ENCODE measurements at regions not wholly inside any gene's neighbourhood (a gene's known extent, or its start where the extent isn't known, plus 50 kb on each side); places are given as distances from the start of the nearest gene placed in this dataset.
"Not testable (repeated sequence)": the region's sequence is repeated elsewhere in the genome, so short reads cannot be mapped to it uniquely, and the experiment has no call there.

DNA sequence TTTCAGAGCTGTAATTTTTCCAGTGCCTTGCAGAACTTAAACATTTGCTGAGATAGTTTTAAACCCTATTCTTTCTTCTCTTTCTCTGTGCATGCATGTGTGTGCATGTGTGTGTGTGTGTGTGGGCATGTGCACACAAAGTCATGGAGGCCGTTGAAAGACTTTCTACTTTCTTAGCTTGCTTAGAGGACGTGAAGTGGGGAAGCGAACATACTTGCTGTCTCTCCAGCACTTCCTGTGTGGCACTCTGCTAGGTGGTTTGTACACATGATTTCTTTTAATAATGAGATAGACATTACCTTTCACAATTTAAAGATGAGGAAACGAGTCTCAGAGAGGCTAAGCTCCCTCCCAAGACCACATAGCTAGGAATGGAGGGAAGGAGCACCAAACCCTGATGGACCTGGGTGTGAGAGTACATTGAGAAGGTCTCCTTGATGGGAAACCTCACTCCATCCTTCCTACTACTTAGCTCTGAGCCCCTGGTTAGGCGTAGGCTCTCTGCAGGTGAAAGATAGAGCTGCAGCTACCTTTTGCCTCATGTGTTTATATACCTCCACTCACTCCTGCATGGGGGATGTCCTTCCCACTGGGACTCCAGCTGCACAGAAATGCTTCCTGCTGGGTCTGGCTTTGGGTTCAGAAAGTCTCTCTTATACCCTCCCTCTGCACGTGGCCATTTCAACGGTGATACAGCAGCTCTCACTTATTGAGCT is 101.9 kb upstream of the USP24 start:
- no peak for DNase-seq (ENCODE audit: low read depth, low spot score)

DNA sequence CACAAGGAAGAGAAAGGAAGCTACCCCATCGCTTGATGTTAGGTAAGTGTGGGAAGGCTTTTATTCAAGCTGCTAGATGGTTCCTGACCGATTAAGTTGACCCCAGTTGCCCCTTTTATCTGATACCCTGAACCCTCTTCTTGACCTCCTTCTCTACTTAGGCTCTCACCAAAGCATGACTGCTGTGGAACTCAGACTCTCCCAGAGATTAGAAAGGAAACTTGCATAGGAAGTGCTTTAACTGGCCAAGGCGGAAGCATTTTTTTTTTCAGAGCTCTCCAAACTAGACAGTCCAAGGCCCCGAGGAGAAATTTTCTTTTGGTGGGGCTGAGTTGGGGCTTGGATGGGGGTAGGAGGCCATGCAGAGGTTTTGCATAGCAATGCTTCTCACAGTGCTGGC is 101.3 kb upstream of the USP24 start:
- DNase-seq (ENCODE audit: low read depth, low spot score), result no peak

DNA sequence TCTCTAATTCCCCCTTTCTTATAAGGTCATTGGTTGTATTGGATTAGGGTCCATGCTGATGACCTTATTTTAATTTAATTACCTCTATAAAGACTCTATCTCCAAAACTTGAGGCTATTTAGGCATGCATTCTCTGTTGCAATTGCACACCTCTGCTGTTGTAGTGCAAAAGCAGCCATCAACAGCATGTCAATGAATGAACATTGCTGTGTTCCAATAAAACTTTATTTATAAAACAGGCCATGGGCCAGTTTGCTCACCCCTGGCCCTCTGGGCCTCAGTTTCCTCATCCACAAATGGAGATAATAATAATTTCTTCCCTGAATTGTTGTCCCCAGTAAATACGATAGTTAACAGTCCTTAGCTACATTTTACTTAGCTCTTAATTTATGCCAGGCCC is 100.4 kb upstream of the USP24 start:
- no peak for DNase-seq (ENCODE audit: low read depth, low spot score)

DNA sequence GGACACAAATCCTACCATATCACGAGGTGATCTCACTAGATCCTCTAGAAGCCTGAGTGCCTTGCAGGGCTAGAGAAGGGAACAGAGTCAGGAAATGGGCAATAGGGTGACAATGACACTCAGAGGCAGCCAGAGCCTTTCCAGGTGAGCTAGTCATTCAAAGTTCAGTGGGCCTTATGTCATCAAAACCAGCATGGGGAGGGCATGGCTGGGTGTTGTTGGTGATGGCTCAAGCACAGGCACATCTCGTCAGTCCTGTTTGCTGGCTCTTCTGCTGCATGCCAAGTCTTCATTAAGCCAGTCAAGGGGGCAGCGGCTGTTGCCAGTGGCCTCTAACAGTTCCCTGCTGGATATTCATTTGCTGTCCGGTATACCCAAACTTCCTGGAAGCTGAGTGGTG is 99.6 kb upstream of the USP24 start:
- no peak for DNase-seq (ENCODE audit: low read depth, low spot score)

DNA sequence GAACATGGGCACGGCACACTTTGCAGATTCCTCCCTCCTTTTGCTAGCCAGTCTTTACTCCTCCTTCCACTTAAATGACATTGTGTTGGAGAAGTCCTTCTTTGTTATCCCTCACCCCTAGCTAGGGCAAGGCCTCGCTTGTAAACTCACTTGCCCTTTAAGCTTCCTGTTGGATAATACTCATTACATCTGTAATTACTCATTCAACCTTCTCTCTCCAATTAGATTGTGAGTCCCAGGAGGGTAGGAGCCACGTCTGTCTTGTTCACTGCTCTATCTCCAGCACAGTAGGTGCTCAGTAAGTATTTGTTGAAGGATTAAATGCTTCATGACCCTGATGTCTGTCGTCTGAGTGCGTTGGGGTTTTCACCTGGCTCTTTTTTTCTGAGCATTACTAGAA is 98.7 kb upstream of the USP24 start:
- no peak for DNase-seq (ENCODE audit: low read depth, low spot score)

DNA sequence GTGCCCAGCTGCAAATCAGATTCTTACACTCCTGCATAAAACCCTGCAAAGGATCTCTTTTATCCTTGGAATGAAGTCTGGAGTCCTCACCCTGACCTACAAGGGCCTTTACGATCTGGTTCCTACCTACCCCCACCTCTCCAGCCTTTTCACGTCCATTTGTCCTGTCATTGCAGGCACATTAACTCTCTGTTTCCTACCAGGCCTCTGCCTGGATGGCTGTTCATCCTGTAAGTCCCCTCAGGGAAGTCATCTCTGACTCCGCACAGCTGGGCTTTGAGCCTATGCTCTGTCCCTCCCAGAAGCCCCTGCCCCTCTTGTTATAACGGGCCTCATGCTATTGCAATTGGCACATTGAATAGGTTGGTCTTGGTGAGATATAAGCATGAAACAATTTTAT is 96.8 kb upstream of the USP24 start:
- DNase-seq (ENCODE audit: low read depth, low spot score), result no peak

DNA sequence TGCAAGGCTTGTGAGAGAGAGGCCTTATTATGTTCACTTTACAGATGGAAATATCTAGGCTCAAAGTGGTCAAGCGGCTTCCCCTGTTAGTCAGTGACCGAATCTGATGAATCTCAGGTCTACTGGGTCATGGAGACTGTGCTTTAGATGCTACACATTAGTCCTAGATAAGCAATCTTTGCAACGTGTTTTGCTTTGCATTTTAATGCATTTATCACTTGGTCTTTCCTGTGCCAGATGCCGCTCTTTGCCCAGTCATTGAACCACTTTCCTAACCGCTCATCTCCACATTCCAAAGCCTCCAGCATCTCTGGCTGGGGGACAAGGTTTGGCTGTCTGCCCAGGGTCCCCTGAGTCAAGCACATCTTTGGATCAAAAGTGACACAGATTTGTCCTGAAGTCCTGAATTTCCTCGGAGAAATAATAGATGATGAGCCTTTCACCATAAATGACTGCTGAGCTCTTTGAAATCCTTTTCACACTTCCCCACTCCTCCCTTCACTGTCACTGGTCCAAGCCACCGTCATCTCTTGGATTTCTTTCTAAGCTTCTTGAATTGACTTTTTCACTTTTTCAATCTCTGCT is 96.0 kb upstream of the USP24 start:
- no peak for DNase-seq (ENCODE audit: low read depth, low spot score)

DNA sequence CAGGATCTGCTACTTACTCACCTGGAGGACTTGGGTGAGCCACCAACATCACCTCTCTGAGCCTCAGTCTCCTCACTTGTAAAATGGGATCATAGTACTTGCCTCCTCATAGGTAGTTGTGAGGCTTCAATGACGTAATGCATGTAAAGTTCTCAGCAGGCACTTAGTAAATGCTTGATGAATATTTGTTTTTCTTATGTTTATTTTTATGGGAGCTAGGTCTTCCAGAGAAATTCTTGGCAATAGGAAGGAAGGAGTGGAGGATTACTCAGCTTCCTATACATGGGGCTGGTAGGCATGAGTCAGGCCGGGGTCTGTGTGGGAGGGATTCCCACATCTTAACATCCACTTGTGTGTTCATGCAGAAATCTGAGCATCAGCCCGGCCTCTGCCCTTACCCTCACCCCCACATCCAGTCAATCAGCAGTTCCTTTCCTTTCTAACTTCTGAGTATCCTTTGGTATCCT is 95.4 kb upstream of the USP24 start:
- DNase-seq (ENCODE audit: low read depth, low spot score), result peak; percentile 98

DNA sequence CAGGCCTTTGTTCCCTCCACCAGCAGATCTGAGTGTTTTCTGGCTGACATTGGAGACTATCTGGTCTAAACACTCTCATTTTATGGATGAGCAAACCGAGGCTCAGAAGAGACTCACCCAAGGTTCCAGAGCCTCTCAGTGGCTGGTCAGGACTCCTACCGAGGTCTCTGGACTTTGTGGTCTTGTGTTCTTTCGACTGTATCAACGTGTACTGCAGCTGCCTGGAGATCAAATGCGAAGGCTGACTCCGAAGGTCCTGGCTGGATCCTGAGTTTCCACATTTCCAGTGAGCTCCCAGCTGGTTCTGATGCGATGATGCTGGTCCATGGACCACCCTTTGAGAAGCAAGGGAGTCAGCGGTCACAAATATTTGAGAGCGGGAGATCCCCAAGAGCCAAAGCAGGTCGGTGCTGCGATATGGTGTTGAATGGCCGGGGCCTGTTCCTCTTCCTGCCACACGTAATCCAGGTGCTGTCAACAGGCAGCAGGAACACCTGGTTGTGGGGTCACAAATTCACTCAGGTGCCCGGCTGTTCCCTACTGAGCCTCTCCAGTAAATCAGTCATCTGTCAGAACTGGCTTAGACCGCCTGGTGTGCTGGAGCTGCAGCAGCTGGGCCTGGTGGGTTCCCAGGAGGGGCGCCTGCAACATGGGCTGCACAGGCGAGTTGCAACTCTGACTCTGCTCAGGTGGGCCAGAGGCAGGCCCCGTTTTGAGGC is 94.8 kb upstream of the USP24 start:
- DNase-seq (ENCODE audit: low read depth, low spot score), result no peak

DNA sequence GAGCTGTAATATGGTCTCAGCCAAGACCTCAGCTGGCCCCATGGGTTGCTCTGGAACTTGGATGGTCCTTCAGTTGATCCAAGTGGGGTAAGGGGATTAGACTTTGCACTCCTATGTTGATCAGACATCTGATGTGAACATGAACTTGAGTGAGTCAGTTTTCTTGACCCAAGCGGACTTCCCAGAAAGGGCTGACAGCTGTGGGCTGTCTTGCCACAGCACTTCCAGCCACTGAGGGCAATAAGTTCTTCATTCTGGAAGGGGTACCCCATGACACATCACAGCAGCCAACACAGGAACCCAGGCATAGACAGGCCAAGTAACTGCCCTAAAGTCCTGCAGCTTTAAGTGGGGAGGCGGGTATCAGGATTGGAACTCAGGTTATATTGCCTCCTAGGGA is 93.9 kb upstream of the USP24 start:
- DNase-seq (ENCODE audit: low read depth, low spot score), result no peak

DNA sequence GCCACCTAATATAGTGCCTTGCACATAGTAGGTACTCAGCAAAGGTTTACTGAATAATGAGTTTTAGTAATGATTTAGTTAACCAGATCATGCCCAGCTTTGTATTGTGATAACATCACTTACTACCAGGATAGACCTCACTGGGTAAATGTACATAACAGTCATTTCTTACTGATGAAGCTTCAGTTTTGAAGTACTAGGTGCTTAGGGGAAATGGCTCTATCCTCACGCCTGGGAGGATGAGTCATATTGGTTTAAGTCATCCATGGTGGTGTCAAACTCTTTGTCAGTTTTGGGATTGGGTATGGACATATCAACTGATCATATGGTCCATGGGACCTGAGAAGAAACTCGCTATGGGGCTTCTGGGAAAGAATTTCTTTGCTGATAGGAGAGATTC is 90.6 kb upstream of the USP24 start:
- DNase-seq (ENCODE audit: low read depth, low spot score), result no peak

DNA sequence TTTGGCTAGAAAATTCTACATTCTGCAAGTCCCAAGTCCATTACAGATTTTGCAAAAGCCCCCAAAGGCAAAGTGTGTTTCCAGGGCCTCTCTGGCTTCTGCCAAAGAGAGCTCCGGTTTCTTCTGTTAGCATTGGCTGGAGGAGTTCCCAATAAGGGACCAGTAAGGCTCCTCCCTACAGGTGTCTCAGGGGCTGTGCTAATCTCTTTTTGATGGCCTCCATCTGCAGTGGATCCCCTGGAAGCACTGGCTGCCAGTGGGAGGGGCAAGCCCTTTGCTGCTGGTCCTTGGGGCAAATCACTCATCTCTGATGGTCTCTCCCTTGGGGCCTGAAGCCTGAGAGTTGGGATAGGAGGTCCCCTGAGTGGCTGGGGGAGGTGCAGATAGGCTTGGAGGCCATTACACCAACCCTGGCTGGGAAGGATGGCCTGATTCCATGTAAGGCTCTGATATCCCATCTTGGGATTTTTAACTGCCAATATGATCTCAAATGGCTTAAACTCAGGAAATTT is 89.1 kb upstream of the USP24 start:
- no peak for DNase-seq (ENCODE audit: low read depth, low spot score)

DNA sequence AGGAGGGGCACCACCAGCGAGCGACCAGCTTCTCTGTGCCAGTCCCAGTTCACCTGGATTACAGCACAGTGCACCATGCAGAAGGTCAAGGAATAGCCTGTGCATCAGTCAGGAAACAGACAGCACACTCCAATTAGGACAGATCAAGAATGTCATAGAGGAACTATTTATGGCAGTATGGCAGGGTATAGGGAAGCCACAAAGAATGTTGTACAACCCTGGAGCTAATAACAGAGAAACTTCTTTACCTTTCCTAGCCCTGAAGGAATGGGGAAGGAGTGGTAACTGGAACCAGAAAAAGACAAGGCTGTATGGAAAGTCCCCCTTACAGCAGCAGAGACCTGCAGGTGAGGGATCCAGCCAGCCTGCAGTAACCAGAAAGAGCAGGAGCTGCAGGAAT is 87.8 kb upstream of the USP24 start:
- no peak for DNase-seq (ENCODE audit: low read depth, low spot score)

DNA sequence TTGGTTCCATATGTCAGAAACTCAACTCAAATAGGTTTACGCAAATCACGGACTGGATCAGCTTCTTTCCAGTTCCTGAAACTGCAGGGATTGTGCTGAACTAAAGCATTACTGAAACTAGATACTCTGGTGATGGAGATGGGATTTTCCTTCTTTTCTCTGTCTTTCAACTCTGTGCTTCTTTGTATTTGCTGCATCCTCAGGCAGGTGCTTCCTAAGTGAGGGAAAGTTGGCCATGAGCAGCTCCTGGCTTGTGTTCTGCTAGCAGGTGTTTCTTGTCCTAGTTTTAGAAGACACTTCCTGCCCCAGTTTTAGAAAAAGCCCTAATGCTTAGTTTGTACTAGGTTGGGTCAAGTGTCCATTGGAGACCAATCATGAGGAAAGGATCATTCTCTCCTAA is 86.7 kb upstream of the USP24 start:
- no peak for DNase-seq (ENCODE audit: low read depth, low spot score)

DNA sequence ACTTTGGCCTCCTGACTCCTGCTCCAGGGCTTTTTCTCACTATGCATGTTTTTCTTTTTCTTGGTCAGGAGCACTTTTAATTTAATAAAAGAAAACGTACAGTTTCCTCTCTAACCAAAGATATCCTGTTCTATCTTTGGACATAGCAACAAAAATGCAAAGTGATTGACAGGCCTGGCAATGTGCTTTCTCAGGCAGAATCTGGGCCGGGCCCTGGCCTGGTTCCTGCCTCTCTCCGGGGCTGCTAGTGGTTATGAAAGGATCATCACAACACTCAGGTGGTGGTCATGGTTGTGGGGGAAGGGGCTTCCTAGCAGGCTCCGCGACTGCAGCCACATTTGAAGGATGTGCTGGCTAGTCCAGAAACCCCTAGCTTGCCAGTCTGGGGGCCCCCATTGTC is 85.8 kb upstream of the USP24 start:
- DNase-seq (ENCODE audit: low read depth, low spot score), result no peak

DNA sequence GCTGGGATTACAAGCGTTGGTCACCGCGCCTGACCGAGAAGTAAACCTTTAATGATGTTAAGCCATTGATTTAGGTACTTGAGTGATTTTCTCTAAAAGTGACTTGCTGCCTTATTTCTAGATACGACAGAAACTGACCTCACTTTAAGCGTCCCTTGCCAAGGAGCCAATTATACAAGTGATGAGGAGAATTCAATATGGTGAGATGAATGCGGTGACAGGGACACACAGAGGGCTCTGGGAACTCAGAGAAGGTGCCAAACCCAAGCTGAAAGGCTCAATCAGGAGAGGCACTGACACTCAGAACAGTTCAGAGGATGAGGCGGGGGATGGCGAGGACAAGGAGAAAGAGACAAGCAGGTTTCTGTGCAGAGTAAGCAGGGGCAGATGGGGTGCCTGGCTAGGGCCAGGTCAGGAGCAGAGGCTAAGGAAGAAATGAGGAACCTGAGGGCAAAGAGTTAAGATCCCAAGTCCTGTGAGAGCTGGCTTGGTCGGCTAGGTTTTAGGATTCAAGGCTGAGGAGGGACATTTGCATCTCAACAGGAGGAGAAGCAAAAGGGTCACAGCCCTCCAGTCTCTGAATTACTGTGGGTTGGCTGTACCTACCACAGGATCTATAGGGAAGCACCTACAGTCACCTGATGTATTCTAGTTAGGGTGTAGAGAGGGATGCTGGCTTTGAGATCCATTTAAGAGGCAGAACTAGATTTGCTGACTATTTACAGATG is 83.2 kb upstream of the USP24 start:
- no peak for DNase-seq (ENCODE audit: low read depth, low spot score)

DNA sequence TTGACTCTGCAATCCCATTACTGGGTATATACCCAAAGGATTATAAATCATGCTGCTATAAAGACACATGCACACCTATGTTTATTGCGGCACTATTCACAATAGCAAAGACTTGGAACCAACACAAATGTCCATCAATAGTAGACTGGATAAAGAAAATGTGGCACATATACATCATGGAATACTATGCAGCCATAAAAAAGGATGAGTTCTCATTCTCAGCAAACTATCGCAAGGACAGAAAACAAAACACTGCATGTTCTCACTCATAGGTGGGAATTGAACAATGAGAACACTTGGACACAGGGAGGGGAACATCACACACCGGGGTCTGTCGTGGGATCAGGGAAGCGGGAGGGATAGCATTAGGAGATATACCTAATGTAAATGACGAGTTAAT is 81.1 kb upstream of the USP24 start:
- not testable (repeated sequence) for DNase-seq (ENCODE audit: low read depth, low spot score)

DNA sequence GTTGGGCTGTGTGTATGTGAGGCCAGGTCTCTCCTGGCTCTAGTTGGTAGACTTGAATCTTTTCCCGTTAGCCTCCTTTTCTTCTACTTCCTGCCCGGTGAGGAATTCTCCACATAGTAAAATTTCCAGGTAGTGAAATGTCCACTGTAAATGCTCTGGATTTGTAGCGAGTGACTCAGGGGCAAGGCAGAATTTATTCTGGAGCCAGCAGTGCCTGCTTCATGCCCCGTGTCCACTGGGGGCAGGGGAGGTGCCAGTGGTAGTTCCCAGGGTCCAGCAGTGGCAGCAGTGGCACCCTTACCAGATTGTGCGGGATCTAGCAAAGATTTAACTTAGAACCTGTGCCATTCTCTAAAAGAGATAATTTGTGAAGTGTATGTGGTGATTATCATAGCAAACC is 74.5 kb upstream of the USP24 start:
- no peak for DNase-seq (ENCODE audit: low read depth, low spot score)

DNA sequence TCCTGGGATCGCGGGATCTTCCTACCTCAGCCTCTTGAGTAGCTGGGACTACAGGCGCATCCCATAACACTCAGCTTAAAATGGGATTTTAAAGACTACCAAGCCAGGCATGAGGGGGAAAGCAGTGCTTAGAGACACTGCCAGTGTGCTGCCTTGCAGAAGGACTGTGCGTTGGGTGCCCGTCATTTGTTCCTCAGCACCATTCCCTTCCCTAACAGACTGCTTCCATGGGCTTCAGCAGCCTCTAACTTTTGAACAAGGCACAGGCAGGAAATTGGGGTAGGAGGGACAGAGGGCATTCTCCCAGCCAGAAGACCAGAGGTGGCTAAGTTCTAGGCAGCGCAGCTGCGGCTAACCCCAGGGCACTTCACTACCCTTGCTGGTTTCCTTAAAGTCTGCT is 73.9 kb upstream of the USP24 start:
- no peak for DNase-seq (ENCODE audit: low read depth, low spot score)

DNA sequence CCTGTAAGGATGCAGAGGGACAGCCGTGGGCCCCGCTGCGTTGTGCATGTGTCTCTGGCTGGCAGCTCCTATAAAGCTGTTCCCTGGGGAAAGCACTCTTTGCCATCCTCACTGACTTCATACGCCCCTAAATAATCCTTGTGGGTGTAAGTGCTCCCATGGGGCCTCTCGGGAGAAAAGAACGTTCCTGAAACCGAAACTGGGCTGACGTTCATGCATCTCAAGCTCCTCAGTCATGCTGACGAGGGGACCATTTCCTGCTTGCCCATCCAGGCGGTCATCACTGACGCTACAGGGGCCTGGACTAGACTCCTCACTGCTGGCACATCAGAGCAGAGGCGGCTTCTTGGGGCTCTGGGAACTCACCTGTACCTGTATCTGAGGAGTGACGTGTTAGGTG is 73.1 kb upstream of the USP24 start:
- DNase-seq (ENCODE audit: low read depth, low spot score), result no peak

DNA sequence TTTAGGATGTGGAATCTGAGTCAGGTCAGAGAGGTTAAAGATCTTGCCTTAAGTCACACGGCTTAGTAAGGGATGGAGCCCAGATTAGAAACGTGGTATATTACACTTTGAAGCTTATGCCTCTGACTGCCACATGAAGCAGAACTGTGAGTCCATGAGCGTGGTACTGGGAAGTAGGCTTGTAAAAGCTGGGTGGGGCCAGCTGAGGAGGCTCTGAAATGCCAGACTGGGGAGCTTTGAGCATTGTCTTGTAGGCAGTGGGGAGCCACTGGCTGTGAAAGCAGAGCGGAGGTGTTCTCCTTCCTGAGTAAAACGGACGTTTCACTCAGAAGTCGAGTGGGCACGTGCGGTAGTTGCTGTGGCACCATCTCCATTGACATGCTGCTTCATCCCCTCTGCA is 72.6 kb upstream of the USP24 start:
- DNase-seq (ENCODE audit: low read depth, low spot score), result no peak

Measured in pulmonary artery endothelial cell (primary cell).